ENCODE measurements at regions not wholly inside any gene's neighbourhood (a gene's known extent, or its start where the extent isn't known, plus 50 kb on each side); places are given as distances from the start of the nearest gene placed in this dataset.
"Not testable (repeated sequence)": the region's sequence is repeated elsewhere in the genome, so short reads cannot be mapped to it uniquely, and the experiment has no call there.

DNA sequence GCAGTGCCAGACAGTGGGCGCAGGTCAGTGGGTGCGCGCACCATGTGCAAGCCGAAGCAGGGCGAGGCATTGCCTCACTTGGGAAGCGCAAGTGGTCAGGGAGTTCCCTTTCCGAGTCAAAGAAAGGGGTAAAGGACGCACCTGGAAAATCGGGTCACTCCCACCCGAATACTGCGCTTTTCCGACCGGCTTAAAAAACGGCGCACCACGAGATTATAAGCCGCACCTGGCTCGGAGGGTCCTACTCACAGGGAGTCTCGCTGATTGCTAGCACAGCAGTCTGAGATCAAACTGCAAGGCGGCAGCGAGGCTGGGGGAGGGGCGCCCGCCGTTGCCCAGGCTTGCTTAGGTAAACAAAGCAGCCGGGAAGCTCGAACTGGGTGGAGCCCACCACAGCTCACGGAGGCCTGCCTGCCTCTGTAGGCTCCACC is 77.9 kb downstream of the NR4A2 start:
- not testable (repeated sequence) for DNase-seq

GRCh38 chr2:156253765-156254164 is 78.8 kb downstream of the NR4A2 start:
- DNase-seq = no peak

DNA sequence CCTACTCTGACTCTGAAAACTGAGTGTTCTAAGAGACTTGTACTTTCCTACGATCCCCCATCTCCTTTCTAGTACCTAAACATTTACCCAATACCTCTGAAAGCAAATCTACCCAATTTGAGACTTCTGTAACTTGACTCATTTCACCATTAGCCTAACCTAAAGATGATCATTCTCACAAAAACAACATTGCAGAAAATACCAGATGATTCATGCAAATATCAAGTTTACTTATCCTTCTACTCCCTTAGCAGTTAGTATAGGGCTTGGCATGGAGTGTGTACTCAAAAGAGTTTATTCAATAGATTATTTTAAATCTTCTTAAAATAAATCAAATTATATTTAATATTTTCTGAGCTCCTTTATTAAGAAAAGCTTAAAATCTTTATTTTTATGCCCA is 89.6 kb downstream of the NR4A2 start:
- no peak for DNase-seq

- no peak for DNase-seq
Measured at GRCh38 chr2:156237558-156237957, 95.0 kb downstream of the NR4A2 start.

DNA sequence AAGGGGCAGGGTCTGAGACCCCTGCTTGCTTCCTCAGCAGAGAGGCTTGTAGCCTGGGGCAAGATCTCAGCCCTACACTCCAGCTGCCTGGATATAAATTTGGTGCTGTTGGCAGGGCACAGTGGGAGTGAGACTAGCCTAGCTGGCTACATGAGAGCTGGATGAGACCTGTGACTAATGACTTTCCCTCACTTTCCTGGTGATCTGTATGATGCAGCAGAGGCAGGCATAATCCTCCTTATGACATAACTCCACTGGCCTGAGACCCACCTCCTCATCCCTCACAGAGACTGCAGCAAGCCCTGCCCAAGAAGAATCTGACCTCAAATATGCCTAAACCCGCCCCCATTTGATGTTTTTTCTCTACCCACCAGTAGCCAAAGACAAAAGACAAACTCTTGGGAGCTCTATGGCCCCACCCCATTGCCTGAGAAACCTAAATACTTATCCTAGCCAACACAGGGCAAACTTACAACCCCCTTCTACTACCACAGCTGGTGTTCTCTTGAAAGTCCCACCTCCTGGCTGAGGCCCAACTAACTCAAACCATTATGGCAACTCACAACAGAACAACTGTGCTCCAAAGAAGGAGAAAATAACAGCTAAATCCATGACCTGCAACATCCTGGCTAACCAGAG is 102.7 kb downstream of the NR4A2 start:
- no peak for DNase-seq

DNA sequence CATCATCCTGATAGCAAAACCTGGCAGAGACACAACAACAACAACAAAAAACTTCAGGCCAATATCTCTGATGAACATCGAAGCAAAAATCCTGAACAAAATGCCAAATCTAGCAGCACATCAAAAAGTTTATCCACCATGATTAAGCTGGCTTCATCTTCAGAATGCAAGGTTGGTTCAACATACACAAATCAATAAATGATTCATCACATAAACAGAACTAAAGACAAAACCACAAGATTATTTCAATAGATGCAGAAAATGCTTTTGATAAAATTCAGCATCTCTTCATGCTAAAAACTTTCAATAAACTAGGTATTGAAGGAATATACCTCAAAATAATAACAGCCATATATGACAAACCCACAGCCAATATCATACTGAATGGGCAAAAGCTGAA is 109.2 kb downstream of the NR4A2 start:
- DNase-seq = not testable (repeated sequence)

DNA sequence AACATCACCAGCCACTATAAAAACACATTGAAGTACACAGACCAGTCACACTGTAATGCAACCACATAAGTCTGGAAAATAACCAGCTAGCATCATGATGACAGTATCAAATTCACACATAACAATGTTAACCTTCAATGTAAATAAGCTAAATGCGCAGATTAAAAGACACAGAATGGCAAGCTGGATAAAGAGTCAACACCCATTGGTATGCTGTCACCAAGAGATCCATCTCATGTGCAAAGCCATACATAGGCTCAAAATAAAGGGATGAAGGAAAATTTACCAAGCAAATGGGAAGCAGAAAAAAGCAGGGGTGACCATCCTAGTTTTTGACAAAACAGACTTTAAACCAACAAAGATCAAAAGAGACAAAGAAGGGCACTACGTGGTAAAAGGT is 110.8 kb downstream of the NR4A2 start:
- DNase-seq = no peak

DNA sequence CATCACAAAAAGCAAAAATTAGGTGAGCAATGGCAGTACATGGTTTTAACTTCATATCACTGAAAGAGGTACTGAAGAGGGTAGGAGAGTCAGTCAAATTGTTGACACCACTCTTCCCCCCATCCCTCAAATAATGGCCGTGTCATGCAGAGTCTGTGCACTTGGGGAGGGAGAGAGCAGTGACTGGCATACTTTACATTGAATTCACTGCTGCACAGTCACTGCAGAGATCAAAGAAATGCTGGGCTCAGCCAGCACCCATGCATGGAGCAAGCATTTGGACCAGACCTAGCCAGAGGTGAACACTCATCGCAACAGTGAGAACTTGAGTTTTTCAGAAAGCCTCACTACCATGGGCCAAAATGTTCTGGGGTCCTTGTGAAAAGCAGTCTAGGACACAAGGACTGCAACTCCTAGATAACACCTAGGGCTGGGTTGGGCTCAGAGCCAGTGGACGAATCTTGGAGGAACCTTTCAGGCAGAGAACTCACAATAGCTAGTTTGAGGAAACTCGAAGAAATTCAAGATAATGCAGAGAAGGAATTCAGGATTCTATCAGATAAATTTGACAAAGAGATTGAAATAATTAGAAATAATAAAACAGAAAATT is 112.9 kb downstream of the NR4A2 start:
- DNase-seq = no peak

DNA sequence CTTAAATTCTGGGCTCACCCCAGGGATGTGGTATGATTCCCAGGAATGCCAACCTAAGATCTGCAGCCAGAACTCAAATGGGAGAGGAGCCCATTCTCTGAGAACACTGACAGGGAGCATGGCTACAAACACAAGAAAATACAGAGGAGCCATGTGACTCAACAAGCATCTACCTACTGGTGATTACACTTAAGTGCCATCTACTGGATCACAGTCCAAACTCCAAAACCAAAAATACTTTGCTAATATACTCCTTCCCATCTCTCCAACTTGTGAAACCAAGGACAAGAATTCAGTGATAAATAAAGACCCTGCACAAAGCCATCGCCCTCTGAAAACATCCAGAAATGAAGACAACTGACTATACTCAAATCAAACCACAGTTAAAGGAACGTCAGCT is 116.9 kb downstream of the NR4A2 start:
- no peak for DNase-seq

DNA sequence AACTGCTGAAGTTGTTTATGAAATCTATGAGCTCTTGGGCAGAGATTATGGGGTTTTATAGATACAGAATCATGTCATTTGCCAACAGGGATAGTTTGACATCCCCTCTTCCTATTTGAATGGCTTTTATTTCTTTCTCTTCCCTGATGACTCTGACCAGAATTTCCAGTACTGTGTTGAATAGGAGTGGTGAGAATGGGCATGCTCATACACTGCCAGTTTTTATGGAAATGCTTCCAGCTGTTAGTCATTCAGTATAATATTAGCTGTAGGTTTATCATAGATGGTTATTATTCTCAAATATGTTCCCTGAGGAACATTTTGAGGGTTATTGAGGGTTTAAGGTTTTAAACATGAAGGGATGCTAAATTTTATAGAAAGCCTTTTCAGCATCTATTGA is 121.2 kb downstream of the NR4A2 start:
- no peak for DNase-seq

DNA sequence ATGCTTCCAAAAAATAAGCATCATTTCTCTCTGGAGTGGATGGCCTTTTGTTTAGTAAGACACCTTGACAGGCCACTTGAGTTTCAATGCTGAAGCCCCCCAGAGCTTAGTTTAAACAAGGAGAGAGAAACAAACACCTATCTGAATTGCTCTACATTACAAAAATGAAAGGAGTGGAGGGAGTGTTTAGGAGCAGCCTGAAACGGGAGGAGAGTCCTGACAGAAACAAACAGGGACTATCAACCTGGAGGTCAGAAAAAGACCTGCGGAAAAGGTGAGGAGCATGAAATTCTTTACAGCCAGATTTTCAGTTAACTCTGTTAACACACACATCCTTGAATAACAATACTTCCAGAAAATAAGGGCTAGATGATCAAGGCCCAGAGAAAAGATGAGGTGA is 126.2 kb downstream of the NR4A2 start:
- DNase-seq = no peak

DNA sequence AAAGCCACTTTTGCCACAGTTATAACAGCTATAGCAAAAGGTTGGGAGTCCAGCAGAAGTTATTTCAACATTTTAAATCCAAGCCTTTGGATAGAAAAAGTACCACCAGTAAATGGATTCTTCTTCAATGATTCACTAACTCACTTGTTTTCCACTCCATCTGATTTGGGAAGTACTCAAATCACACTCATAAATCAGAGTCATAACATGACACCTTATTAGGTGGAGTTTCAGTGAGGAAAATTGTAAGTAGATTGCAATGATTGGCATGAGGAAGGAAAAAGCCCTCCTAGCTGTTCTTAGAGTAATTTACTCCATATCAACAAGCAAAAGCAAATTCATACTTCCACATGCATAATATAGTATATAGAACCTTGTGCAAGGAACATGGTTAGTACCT is 132.9 kb downstream of the NR4A2 start:
- DNase-seq = no peak

DNA sequence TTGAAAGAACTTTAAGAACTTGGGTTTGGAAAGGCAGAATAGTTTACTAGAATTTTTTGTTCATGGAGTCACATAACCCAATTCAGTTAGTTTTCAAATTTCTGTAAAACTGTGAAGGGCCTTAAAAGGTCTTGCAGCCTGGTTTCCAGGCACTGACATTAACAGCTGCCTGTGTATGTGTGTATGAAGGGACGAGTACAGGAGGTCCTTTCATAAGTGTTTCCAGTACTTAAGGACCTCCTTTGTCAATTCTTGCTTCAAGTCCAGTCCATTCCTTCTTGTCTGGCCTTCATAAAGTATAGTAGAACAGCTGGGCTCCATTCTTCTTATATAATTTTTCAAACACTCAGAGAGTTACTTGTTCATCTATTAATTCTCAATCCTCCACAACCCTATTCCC is 136.5 kb downstream of the NR4A2 start:
- DNase-seq = no peak

DNA sequence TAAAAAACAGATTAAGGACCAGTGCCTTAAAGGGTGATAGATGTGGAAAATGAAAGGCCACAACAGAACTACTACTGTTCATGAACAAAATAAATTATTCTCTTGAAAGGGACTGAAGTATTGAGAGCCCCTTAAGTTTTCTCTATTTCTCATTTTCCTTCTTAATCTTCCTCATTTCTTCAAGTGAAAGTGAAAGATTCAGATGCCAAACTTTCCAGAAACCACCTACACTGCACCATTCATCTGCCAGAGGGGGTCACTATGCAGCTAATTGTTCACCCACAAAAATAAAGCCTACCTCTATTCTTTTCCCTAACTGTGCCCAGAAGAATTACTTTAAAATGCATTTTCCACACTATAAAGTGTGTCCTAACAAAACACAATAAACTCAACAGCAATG is 140.1 kb downstream of the NR4A2 start:
- DNase-seq = peak; percentile 1

DNA sequence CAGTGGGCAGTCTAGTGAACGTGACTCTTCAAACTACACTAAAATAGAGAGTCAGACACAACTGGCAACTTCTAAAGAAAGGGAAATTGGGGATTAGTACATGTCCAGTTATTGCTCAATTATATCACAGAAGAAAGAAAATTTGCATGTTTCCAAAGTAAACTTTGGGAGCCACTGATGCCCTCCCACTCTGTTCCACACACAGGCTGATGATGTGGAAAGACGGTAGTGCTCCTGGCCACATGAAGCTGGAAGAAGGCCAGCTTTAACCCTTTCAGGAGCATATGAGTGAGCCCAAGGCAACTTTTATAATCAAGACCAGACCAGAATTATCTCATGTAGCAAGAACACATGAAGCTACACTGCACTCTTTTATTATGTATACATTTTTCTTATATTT is 141.0 kb downstream of the NR4A2 start:
- DNase-seq = no peak

DNA sequence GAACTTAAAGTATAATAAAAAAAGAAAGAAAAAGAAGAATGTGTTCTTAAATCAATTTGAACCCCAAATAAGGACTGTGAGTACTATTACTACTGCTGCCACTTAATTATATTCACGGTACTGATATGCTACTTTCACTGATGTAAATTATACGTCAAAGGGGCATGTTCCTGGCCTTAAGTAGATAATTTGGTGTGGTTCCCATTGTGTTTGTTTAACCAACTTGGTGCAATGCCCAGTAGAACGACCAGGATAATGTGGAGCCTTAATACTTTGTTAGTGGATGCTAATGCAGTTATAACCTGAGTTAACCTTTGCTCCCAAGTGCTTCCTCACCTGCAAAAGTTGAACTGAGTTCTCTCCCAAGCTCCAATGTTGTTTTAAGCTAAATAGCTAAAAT is 142.0 kb downstream of the NR4A2 start:
- no peak for DNase-seq

GRCh38 chr2:156189584-156189983 is 142.9 kb downstream of the NR4A2 start:
- DNase-seq = no peak

DNA sequence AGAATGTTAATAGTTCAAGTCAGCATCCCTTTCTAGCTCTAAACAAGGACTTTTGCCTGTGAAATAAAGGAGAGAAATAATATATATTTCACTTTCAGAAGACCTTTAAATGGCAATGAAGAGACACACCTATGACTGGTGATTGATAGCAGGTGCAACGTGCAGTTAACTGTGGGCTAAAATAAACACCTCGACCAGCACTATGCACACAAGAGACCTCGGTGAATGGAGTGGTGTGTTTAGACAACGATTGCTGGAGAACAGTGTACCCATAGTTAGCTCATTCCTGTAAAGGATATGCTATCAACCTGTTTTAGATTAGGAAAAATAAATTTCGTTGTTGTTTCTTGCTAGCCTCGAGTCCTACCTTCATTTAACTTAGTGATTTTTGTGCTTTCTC is 143.4 kb downstream of the NR4A2 start:
- DNase-seq = no peak

- no peak for DNase-seq
Measured at GRCh38 chr2:156182132-156182531, 150.4 kb downstream of the NR4A2 start.

- DNase-seq = no peak
Measured at GRCh38 chr2:156181208-156181607, 151.3 kb downstream of the NR4A2 start.

DNA sequence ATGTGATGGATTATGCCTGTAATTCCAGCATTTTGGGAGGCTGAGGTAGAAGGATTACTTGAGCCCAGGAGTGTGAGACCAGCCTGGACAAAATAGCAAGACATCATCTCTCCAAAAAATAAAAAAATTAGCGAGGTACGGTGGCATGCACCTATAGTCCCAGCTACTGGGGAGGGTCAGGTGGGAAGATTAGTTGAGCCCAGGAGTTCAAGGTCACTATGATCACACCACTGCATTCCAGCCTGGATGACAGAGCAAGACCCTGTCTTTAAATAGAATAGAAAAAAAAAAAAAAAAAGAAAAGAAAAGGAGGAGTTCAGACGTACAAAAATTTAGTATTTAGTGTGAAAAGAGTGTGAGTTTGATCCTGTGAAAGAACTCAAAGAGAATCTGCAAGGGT is 154.9 kb downstream of the NR4A2 start:
- DNase-seq = no peak

DNA sequence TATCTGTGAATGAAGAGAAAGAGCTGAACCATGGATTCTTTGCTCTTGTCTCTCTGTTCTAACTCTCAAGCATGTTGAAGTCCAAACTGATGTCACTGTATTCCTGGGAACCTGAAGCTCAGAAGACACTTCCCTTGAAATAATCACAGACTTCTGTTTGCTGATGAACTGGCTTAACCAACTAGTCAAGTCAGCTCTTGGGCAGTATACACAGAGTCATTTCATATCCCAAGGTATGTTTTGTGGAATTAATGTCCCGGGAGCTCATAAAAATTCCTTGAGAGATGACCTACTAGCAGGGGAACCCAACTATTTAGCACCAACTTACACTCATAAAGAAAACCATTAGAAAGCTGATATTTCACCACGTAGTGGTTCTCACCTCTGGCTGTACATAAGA is 156.6 kb downstream of the NR4A2 start:
- no peak for DNase-seq

GRCh38 chr2:156170929-156171328 is 161.6 kb downstream of the NR4A2 start:
- DNase-seq = no peak

GRCh38 chr2:156165742-156166141 is 166.8 kb downstream of the NR4A2 start:
- DNase-seq = no peak

- DNase-seq = no peak
Measured at GRCh38 chr2:156164091-156164720, 168.3 kb downstream of the NR4A2 start.

All from hematopoietic multipotent progenitor cell treated with erythropoietin and hydrocortisone succinate and interleukin-3 and kit ligand, for 8 days (in vitro differentiated cells).